IPS-NIHi11 (cell line): ENCODE measurements at regions not wholly inside any gene's neighbourhood (a gene's known extent, or its start where the extent isn't known, plus 50 kb on each side); places are given as distances from the start of the nearest gene placed in this dataset.
"Not testable (repeated sequence)": the region's sequence is repeated elsewhere in the genome, so short reads cannot be mapped to it uniquely, and the experiment has no call there.

Source experiments
- DNase-seq: peaks from one replicate; pipeline ENCODE4 v3.0.0; 2012; ENCODE audit warnings: mixed read lengths, low spot score

DNA sequence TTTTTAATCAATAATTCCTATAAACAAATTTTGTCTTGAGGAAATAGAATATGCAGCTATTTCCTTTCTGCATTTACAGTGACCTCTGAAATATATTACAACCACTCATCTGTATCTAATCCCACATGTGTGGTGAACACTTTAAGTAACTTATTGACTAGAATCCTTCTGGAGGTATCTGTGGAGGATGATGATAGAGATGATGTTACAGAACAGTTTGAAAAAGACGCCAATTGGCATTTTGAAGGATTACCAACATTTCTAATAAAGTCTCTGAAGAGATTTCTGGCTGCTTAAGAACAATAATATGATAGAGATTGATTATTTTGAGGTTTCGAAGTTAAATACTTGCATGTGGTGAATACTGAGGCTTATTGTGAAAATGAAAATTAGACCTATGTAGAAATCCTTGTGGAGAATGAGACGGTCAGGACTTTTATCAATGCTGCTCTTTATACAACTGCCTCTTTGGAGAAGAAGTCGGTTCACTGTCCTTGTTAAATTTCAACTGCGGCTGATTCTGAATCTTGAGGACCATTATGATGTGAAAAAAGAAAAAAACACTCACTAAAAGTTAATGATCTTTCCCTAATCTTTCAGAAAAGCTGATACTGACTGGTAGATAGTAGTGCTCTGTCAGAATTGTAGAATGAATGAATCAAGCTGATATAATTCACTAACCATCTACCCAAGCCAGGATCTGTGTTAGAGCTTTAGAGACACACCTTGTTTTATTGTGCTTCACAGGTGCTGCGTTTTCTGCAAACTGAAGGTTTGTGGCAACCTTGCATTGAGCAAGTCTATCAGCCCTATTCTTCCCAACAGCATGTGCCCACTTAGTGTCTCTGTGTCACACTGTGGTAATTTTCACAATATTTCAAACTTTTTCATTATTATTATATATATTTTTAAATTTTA lies 204.7 kb downstream of the SPRY1 start:
- no peak for DNase-seq

DNA sequence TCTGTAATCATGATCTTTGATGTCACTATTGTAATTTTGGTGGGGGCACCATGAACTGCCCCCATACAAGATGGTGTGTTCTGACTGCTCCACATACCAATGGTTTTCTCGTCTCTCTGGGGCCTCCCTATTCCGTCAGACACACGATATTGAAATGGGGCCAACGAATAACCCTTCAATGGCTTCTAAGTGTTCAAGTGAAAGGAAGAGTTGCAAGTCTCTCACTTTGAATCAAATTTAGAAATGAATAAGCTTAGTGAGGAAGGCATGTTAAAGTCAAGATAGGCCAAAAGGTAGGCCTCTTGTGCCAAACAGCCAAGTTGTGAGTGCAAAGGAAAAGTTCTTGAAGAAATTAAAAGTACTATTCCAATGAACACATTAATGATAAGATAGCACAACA lies 205.4 kb downstream of the SPRY1 start:
- DNase-seq: no peak

DNA sequence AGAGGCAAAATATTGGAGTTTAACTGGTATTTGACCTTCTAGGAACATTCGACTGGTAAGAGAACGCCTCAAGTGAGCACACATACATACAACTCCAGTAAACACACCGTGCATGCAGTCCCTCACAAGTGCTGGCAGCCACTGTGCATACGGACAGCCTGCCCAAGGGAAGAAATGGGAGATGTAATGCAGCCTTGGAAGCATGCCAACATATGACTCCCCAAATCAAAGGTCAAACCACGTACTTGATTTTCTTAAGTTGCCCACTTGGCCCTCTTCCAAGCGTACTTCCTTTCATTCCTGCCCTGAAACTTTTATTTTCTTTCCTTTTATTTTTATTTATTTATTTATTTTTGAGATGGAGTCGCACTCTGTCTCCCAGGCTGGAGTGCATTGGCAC lies 206.6 kb downstream of the SPRY1 start:
- DNase-seq: no peak

DNA sequence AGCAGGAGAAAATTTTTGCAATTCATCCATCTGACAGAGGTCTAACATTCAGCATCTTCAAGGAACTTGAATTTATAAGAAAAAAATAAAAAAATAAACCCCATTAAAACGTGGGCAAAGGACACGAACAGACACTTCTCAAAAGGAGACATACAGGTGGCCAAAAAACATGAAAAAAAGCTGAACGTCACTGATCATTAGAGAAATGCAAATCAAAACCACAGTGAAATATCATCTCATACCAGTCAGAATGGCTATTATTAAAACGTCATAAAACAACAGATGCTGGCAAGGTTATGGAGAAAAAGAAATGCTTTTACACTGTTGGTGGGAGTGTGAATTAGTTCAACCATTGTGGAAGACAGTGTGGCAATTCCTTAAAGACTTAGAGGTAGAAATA lies 209.2 kb downstream of the SPRY1 start:
- not testable (repeated sequence) for DNase-seq

DNA sequence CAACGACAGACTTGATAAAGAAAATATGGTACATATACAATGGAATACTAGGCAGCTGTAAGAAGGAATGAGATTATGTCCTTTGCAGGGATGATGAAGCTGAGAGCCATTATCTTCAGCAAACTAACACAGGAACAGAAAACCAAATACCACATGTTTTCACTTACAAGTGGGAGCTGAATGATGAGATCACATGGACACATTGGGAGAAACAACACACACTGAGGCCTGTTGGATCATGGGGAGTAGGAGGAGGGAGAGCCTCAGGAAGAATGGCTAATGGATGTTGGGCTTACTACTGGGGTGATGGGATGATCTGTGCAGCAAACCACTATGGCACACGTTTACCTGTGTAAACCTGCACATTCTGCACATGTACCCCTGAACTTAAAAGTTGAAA lies 209.7 kb downstream of the SPRY1 start:
- DNase-seq: no peak

DNA sequence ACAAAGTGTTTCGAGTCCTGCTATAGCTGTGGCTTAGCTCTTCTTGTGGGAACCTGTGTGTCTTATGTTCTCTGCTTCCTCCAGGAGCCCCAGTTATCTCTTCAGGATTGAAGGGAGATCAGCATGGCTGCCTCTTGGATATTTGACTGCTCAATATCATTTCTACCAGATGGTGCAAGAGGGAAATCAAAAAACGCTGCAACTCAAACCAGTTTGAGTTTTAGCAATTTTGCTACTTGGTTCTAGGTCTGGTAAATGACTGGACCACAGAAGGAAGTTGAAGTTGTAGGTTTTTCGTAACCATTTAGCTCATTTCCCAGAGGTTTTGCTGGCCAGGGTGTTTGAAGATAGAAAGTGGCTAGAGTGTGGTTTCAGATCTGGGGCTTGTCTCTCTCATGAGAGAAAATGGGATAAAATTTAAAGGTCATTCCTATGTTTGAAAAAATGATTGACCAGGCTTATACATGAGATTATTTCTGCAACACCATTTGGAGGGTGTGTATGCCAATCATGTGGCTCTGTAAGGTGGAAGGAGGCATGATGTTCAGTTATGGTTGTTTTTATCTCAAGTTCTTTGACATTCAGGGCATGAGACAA lies 210.4 kb downstream of the SPRY1 start:
- DNase-seq: no peak

DNA sequence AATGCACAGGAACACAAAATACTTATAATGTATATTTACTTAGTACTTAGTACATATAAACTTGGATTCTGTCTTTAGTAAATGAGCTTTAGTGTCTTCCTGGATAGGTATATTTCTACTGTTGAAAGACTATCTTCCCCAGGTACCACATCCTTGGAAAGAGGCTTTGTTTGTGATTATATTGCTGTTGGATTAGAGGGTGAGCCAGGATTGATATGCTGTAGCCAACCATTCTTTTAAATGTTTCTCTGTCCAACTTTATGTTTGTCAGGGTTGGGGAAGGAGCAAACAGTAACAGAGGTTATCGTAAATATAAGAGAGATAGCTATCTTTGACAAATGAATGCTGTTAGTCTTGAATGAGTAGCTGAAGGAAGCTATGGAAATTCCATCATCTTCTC lies 213.2 kb downstream of the SPRY1 start:
- DNase-seq: no peak

DNA sequence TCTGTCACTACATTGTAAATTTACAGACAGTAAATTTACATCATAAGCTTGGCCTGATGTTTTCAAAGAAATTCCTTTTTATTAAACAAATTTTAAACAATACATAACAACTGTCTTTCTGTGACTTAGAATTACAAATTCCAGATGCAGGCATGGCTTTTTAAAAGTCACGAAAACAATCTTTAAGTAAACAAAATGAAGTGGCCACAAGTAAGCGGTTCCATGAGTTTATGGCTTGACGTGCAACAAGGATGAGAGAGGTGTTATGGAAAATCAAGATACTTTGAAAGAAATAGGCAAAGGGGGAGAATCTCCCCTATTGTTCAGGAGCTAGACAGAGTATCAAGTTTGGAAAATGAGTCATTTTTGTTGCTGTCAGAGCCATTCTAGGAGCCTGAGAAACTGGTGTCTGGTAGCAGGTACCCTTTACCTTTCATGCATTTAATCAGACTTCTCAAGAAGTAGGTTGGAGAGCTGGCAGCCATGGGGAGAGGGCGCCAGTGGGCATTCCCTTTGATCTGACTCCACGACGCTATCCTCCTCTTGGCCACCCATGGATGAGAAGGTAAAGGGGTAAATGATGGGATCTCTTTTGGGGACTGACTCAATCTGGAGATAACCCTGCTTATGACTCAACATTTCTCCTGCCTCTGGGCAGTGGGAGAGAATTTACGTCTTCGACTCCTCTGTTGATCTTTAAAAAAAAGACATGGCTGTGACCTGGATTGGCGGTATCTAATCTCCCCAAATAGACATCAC lies 217.2 kb downstream of the SPRY1 start:
- no peak for DNase-seq

DNA sequence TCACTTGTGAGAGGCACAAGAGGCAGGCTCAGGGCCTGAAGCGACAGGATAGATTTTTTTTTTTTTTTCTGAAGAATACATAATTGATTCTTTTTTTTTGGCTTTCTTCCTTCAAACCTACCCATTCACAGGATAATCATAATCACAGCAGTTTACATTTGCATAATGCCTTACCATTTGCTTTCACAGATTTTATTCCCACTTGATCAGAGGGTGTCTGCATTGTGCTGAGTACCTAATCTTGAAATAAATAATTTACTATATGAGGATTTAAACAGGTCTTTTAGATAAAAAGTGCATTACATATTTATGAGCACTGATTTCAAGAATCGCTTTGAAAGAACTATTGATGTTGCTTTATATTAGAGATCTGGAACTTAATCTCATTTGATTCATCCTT lies 219.3 kb downstream of the SPRY1 start:
- DNase-seq: no peak

DNA sequence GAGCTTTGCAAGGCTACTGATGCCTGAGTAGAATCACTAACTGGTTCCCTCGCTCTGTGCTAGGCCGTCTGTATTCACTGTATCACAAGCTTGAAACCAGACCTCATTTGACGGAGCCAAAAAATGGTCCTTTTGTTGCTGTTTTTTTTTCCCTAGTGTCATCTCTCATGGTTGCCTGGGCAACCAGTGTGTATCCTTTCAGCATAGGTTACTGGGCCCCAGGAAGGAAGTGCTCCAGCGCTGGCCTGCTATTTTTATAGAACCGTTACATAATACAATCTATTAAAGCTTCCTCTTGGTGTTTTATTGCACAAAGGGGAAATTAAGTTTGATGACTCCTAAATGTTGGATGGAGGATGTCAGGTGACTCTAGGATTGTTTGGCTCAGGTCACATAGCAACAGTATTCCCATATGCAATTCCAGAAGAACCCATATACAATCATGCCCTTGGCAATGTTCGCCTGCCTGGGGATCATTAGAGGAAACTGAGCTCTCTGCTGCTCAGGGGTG lies 220.4 kb downstream of the SPRY1 start:
- peak; percentile 23 for DNase-seq

DNA sequence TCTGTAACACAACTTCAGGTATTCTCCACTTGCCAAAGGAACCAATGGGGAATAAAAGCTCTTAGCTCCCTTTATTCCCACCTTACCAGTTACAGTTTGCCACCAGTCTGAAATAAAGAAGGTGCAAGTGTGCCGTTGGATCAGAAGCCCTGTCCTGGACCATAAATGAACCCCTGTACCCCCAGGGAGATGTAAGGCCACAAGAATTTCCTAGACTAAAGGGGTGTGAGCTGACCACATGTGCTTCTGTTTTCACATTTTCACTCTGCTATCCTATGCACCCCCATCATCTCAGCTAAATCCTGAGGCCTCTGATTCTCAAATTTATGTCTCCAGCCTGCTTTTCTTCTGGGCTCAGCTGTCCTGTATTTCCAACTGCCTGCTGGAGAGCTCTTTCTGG lies 221.2 kb downstream of the SPRY1 start:
- DNase-seq: no peak

DNA sequence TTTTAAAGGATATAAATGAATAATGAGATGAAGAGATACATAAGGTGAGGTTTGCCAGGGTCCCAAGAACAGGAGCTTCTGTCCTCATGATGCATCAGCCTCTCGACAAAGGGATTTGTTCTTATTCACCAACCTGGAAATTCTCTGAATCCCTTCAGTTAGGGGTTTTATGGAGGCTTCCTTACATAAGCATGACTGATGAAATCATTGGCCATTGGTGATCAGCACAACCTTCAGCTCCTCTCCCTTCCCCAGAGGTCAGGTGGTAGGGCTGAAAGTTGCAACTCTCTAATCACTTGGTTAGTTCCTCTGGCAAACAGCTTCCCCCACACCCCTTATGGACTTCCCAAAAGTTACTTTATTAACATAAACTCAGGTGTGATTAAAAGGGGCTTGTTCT lies 222.0 kb downstream of the SPRY1 start:
- no peak for DNase-seq

DNA sequence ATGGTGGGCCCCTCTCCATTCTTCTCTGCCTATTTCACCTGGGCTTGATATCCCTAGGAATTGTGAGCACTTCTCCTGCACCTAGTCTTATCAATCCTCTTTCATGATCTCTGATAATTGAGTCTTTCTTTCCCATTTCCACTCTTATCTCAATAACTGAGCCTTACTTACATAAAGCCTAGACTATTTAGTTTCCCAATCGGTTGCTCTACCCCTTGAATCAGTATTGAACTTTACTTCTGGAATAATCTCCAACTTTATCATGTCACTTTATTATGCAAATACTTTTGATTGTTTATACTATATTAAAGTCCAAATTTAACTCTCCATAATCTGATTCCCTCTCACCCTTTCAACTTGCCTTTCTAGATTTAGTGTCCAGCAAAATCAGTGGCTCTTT lies 222.7 kb downstream of the SPRY1 start:
- no peak for DNase-seq

DNA sequence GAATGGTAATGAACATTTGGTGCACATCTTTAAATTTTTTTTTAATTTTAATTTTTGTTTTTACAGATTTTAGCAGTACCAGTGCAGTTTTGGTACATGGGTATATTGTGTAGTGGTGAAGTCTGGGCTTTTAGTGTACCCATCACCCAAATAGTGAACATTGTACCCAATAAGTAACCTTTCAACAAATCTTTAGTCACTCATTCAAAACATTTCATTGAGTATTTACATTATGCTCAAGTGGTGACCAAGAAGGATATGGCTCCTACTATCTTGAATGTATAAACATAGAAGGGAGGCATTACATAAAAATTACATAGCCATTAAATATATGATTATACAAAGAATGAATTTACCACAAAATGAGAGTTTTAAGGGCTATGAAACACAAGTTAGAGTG lies 223.3 kb downstream of the SPRY1 start:
- no peak for DNase-seq

DNA sequence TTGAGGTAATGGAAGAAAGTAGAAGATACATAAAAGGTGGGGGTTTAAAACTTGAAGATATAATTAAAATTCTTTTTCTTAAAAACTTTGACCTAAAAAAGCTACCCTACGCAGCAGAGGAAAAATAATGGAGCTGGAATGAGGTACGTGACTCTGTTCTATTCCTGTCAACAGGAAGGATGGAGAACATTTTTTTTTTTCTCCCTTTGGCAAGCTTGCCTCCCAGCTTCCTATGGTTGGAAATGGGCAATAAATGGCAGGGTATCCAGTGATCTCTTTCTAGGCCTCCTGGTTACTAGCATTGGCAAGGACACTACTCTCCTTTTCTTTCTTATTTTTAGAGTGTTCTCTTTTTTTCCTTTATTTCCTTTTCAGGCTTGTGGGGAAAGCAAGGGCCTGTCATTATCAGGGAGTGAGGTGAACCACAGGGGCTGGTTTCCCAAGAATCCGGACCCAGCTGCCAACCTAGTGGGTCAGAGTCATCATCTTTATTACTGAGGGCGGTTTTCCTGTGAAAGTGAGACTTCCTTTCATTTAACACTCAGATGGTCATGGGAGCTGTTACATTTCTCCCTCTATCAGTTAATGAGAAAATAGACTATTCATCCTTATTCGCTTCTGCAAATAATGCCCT lies 224.6 kb downstream of the SPRY1 start:
- DNase-seq: no peak

DNA sequence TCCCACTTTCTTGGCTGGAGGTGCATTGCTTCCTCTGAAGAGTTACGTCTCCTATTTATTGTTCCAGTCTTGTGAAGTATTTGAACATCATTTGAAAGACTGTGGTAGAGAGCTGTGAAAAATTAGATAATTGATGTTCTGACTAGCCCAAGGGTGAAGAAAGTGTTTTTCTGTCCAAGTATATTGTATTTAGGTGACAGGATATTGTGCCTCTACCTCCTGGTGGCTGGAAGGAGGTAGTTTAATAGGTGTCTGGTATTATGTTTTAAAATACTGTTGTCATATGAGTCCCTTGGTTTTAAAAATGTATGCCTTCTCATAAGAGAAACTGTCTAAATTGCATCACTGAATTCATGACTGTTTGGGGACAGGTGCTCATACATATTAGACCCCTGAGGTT lies 226.0 kb downstream of the SPRY1 start:
- DNase-seq: no peak

DNA sequence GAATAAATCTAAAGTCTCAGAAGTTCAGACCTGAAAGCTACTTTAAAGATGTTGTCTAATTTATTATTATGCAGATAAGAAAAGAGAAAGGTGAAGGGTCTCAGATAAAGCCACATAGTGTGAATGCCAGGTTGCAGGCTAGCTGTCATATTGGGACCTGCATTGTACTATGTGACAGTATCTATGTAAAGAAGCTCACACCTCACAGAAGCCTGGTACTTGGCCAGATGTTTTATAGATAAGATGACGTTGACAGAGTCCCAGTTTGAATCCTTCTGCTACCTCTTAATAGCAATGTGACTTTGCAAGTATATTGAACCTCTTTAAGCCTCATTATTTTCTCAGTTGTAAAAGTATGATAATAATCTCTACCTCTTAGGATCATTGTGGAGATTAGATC lies 227.0 kb downstream of the SPRY1 start:
- DNase-seq: no peak

DNA sequence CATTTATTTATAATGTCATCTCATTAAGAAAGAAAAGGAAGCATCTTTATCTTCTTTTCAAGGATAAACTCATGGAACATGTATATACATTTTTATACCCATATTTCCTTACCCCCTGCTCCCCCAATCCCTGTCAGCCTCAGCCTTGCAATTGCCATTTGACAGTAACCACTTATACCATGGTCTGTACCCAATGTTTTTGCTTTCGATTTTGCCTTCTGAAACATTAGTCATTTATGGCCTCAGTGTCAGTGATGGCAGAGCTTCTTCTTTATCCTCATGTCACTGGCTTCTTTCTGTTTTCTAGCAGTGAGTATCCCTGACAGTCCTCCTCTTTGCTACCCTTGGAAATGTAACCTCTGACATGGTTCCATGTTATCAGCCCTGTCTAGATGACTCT lies 228.4 kb downstream of the SPRY1 start:
- DNase-seq: no peak

DNA sequence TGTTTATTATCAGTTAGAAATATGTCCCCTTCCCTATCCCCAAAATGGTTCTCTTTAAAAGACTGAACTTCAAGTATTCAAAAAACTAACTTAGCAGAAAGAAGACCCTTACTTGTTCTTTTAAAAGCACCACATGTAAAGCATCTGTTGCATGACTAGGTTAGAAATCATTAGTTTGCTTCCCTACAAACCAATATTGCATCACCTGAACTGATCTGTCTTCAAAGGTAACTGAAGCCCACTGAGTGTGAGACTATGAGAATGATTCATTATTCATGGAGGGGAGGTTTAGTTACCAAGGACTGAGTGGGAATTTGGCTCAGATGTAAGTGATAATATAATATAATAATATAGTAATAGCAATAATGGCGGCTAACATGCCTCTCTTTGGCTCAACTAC lies 231.7 kb downstream of the SPRY1 start:
- no peak for DNase-seq

DNA sequence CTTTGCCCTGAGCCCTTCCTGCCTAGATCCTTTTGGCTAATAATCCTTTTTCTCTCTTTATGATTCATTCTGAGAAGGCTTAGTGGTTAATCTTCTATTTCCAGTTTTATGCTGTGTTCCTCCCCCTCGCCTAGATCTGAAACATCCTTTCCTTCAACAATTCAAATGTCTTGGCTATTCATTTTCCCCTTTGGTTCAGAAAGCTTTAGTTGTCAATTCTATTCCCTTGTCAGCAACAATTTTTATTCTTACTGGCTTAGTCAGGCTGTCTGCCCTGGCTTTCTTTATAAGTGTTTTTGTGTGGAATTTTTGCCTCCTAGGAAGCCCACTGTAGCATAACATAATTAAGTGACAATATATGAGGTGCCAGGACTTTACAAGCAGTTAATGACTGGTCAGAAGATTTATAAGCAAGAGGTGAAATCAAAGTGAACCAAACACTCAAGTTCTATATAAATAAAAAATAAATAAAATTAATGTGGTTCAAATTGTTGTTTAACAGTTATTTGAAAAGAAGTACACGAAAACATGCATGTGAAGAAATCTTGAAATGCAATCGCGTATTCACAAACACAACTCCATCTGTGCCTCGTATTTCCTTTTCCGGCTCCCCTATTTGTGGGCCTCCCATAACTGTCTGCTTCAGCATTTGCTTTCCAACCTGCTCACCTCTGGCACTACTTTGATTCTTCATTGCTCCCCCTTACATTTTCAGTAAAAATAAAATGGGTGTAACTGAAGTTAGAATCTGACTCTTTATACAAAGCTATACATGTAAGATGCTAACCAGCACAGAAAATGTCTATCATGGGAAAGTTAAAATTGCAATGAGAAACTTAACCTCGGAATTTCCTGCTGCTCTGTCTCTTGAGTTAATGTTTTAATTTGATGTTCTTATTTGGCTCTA lies 235.4 kb downstream of the SPRY1 start:
- DNase-seq: no peak

DNA sequence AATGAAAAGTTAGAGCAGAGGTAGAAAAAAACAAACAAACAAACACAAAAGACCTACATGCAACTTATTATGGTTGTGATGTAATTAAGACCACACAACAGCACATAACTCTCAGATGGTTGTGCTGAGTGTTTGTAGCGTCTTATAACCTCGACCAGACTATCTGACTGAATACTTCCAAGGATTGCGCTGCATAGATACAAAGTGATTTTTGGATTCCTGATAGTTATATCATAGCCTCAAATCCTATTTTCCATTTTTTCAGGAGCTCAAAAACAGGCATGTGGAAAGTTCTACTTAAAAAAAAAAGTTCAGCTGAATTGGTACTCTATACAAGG lies 236.1 kb downstream of the SPRY1 start:
- no peak for DNase-seq
